HG03066 (cell line): ENCODE measurements at regions not wholly inside any gene's neighbourhood (a gene's known extent, or its start where the extent isn't known, plus 50 kb on each side); places are given as distances from the start of the nearest gene placed in this dataset.

ENCODE experiments used
- ATAC-seq: cut with Tn5 transposase; IDR thresholded peaks from one replicate; pipeline ENCODE4 v1.9.1; 2021; ENCODE audit warnings: low read depth; ENCODE audit not compliant: unreplicated experiment

DNA sequence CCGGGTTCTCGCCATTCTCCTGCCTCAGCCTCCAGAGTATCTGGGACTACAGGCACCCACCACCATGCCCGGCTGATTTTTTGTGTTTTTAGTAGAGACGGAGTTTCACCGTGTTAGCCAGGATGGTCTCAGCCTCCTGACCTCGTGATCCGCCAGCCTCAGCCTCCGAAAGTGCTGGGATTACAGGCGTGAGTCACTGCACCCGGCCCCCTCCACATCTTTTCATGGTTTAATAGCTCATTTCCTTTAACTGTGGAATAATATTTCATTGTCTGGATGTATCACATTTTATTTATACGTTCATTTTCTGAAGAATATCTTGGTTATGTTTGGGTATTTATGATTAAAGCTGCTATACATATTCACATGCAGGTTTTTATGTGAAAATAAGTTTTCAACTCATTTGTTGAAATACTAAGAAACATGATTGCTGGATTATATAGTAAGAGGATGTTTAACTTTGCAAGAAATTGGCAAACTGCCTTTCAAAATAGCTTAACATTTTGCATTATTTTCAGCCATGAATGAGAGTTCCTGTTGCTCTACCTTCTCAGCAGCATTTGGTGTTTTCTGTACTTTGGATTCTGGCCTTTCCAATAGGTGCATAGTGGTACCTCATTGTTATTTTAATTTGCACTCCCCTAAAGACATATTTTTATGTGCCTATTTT, 591.9 kb downstream of the TECRL start:
- ATAC-seq, result no peak

DNA sequence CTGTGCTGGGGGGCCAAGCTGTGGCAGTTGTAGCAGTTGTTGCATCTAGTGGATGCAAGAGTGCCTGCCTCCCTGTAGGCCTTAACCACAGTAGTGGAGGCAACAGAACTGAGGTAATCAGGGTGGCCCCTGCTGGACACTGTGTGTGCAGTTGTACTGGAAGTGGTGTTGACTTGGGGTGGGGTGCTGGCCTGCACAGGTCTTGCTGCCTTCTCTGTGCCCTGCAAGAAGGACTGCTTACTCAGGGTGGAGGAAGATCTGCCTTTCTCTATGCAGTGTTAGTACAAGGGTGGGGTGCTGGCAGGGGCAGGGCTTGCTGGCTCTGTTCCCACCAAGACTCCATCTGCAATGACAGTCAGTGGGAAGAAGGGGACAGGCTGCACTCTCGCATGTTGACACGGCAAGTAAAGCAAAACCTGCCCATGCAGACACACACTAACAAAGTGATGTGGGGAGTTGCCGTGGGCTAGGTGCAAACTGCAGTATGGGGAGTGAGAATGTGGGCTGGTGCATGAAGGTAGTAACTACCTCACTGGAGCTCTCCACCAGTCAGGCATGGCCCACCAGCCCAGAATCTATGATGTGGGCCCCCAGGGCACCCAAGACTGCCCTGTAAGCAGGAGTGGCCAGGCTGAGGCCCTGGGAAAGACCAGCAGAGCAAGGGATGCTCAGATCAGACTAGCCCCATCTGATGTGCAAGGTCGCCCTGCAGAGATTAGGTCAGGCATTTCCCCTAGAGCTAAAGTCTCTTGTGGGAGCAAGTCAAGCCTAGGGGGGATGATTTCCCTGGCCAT, 594.9 kb downstream of the TECRL start:
- no peak for ATAC-seq

DNA sequence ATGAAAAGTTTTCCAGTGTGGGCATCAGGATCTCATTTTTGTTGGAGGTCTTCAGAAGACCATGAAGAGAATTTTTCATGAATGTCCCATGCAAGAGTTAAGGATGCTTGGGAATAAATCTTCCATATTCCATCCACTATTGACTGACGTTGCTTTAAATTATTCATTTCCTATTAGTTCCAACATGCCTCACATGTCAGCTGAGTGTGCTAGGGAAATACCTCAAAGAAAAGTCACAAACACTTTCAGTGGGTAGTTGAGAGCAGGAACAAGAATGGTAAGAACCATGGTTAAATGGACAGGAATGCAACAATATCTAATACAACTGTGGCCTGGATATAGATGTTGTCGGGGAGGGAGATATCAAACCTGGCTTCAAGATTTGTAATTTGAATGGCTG, 610.1 kb downstream of the TECRL start:
- ATAC-seq, result no peak

DNA sequence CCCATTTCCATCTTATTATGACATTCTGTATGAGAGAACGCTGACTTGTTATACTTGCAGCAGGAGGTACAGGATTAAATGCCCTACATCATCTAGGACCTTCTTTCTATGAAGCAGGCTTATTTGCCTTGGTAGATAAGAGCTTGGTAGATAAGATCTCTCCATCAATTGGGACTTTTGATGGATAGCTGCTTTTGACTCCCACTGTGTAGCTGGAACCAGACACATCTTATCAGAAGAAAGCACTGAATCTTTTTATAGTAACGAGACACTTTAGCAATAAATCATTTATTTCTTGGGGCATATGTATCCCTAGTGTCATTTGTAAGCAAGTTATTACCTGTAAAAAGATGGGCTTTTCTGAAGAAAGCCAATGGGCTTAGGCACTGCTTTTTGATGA, 613.9 kb downstream of the TECRL start:
- ATAC-seq, result no peak

DNA sequence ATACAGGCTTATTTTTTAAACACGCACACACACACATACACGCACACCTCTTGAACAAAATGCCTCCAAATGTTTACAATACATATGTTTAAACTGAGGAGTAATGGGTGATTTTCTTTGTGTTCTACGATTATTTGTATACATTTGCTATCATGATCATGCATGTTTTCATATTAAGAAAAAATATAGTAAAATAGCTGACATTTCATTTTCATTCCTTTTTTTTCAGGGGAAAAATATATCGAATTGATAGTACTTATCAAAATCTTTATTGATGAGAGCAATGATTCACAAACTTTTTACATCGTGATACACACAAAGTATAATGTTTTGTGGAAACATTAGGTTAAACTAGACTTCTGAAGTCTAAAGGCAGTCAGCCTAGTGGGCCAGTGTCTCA, 618.9 kb downstream of the TECRL start:
- ATAC-seq, result no peak

GRCh38 chr4:63788271-63788670, 621.0 kb downstream of the TECRL start:
- ATAC-seq, result no peak

DNA sequence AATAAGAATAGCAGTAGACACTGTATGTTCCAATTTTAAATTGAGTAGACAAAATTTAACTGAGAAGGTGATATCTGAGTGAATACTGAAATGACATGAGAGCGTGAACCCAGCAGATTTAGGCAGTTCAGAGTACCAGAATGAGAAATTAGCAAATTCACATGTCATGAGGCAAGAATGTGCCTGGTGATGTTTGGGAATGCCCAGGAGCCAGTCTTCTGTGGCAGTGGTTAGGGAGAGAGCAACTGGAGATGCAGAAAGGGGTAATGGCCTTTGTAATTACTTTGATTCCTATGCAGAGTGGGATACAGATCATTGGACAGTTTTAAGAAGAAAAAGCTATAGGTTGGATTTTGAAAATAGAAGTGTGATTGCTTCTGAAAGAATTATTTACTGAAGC, 621.9 kb downstream of the TECRL start:
- no peak for ATAC-seq

GRCh38 chr4:63786171-63786570, 623.1 kb downstream of the TECRL start:
- no peak for ATAC-seq

DNA sequence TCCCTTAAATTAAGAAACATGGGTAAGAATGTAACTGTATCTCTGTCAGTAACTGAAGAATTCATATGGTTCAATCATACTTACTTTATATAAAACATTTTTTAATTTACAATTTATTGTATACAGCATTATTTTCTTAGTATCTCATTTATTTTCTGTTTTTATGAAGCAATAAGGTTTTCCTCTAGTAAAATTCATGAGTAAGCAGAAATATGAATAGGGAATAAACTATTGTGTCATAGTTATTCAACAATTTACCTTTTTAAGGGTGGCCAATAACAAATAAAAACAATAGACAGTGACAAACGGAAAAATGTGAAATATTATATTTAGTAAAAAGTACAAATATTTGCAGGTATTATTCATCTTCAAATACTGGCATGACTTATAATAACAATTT, 624.4 kb downstream of the TECRL start:
- ATAC-seq, result no peak

- no peak for ATAC-seq
These were observed 631.6 kb downstream of the TECRL start for GRCh38 chr4:63777601-63778000.

- no peak for ATAC-seq
These were observed 644.9 kb downstream of the TECRL start for GRCh38 chr4:63764400-63764799.

- ATAC-seq, result no peak
These were observed 651.3 kb downstream of the TECRL start for GRCh38 chr4:63757929-63758328.

DNA sequence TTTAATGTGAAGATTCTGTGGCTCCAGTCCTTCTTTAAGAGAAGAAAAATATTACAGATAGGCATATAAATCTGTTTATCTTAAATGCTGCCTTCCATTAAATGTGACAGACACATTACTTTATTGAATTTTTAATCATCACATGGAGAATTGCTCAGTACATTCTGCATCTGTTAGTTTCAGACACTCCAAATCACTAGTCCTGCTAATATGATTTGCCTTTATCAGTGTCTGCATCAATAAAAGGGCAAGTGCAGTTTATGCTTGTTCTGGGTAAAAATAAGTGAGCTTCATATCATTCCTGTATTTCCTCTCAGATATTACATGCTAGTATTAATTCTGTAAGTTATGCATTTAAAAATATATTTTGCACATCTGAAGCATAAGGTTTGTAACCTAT, 666.4 kb downstream of the TECRL start:
- no peak for ATAC-seq

DNA sequence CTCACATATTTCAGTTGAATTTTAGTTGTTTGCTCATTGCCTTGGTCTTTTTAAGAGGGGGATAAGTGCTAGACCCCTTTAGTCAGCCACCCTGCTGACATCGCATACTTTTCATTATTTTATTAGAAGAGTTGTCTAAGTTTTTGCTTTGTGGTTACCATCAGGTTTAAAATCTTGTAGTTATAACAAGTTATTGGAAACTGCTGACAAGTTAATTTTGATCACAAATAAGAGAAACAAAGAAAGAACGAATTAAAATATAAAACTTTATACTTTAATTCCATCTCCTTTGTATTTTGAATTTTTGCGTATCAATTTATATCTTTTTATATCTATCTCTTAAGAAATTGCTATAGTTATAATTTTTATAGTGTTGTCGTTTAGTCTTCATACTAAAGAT, 679.7 kb downstream of the TECRL start:
- no peak for ATAC-seq

DNA sequence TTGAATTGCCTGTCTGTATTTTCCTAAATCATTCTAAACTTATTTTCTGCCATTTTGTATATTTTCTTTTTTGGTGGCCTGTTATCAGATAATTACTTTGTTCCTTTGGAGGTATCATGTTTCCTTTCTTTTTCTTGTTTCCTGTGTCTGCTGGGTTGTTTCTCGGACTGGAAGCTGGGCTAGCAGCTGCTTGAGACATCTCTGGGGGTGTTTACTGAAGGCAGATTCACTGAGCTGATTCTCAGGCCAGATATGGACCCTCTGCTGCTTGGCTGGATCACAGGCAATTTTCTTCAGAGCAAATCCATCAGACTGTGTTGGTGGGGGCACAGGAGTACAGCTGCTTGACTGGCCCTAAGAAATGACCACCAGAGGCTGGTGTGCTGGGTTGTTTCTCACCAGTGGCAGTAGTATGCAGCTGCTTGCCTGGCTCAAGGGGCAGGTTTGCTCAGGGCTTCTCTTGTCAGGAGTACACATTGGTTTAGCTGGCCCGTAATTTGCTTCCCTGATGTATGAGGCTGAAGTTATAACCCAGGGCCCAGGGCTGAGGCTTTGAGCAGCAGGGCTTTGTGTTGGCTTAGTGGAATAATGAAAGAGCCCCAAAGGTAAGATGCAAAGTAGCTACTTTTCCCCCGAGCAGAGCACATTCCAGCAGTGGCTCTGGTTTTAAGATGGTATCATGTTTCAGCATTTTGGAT, 680.6 kb downstream of the TECRL start:
- ATAC-seq, result no peak

DNA sequence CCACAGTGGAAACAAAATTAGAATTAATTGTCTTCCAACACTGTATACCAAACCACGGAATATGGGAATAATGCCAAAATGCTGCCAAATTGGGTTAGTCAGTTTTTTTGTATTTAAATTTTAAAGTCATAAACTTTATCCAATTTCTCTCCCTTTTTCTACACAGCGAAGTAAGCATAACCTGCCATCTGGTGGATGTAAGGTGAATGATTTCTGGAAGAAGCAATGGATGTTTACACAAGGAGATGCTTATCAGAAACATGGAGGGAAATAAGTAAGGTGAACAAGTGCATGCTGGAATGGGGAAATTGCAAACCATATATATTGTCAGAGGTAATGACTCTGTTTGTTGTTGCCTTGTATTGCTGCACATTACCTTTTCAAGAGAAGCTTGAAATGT, 691.9 kb downstream of the TECRL start:
- ATAC-seq, result no peak

DNA sequence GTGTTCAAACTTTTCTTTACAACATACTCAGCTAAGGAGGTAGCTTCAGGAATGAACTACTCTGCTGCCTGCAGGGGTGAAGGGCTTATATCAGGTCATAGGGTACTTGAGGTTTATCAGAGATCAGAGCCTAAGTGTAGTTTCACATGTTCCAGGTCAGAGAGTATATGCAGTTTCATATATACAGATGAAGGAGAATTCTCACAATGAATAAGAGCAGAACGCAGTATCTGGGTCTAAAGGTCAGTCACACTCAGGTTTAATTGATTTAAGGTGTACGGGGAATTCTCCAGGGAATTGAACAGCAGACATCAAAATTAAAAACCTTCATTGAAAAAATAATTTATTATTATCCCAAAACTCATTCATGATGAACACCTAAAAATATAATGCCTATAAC, 700.6 kb downstream of the TECRL start:
- no peak for ATAC-seq

DNA sequence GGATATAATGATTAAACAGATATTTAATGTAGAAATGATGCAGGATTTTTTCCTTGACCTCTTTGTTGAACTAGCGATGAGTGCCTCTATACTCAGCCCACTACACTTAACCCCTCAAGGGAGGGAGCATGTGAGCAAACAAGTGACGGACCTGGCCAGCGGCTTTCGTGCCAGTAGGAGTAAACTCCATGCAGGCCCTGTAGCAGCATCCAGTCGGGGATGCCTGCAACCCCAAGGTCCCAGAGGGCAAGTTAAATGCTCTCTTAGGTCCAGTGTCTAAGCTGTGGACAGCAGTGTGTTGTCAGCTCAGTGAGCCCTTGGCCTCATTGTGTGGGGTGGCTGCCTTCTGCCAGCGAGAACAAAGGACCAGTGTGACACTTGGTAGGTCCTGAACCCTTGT, 708.7 kb downstream of the TECRL start:
- ATAC-seq, result no peak

GRCh38 chr4:63693321-63693720, 715.9 kb downstream of the TECRL start:
- no peak for ATAC-seq

GRCh38 chr4:63678358-63678931, 730.8 kb downstream of the TECRL start:
- ATAC-seq, result no peak

GRCh38 chr4:63670735-63671134, 738.5 kb downstream of the TECRL start:
- ATAC-seq, result no peak
